GM18909 (cell line): ENCODE measurements at regions not wholly inside any gene's neighbourhood (a gene's known extent, or its start where the extent isn't known, plus 50 kb on each side); places are given as distances from the start of the nearest gene placed in this dataset.
"Not testable (repeated sequence)": the region's sequence is repeated elsewhere in the genome, so short reads cannot be mapped to it uniquely, and the experiment has no call there.

Experiments
- ATAC-seq: cut with Tn5 transposase; IDR thresholded peaks from one replicate; pipeline ENCODE4 v1.9.1; 2021; ENCODE audit warnings: mild to moderate bottlenecking; ENCODE audit not compliant: unreplicated experiment, poor library complexity

DNA sequence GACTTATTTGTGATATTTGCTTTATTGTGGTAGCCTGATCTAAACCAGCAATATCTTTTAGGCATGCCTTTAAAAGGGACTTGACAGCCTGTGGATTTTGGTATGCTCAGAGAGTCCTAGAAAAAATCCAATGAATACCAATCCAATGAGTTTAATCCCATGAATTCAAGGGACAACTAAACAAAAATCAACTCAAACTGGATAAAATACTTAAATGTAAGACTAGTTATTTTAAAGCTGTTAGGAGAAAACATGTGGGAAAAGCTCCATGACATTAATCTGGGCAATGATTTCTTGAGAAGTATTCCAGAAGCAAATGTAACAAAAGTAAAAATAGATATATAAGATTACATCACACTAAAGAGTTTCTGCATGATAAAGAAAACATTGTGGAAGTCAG is 711.5 kb upstream of the PITX2 start:
- no peak for ATAC-seq

DNA sequence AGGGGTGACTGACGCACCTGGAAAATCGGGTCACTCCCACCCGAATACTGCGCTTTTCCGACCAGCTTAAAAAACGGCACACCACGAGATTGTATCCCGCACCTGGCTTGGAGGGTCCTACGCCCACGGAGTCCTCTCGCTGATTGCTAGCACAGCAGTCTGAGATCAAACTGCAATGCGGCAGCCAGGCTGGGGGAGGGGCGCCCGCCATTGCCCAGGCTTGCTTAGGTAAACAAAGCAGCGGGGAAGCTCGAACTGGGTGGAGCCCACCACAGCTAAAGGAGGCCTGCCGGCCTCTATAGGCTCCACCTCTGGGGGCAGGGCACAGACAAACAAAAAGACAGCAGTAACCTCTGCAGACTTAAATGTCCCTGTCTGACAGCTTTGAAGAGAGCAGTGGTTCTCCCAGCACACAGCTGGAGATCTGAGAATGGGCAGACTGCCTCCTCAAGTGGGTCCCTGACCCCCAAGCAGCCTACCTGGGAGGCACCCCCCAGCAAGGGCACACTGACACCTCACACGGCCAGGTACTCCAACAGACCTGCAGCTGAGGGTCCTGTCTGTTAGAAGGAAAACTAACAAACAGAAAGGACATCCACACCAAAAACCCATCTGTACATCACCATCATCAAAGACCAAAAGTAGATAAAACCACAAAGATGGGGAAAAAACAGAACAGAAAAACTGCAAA is 714.5 kb upstream of the PITX2 start:
- ATAC-seq, result not testable (repeated sequence)

DNA sequence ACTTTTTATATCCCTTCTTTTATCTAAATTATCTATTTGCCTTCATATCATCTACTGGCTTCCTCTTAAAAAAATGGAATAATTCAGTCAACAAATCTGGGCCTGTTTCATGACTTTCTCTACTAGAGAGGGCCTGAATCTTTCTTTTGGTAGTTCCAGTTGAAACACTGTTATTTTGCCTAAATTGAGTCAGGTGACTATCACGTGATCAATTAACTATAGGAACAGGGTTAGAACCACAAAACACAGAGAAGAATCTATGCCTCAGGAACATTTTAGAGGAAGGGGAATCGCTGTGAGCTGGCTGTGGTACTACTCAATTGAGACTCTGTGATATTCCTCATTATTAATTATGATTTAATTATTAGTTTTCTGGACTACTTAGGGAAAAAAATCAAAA is 736.7 kb upstream of the PITX2 start:
- ATAC-seq, result no peak

DNA sequence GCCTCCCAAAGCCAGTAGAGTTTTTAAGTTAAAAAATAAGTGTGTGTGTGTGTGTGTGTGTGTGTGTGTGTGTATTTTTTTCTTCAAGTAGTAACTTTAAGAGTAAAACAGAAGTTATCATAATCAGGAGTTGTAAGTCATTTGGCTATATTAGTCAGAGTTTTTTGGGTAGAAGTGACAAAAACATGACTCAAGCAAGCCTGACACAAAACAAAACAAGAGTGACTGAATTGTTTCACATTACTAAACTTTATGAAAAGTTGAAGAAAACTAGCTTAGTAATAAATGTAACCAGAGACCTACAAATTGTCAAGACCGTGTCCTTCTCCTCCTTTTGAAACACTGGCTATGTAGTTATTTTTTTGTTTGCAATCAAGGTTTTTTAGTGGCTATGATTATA is 738.0 kb upstream of the PITX2 start:
- ATAC-seq, result no peak

DNA sequence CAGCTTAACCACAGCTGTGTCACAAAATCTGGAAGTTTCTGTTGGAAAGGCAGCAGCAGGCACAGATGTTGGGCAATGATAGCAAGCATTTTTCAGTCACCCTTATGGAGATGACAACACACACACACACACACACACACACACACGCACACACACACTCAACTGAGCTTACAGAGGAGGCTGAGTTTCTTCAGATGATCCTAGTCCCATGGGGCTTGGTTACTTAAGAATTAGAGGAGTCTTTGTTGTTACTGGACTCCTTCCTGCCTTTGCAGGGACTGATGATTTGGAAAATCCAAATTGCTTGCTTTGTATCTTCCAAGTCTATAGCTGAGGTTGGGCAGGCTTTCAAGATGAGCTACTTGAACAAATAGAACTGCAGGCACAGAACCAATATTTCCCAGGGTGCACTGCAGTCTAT is 740.1 kb upstream of the PITX2 start:
- ATAC-seq, result no peak

DNA sequence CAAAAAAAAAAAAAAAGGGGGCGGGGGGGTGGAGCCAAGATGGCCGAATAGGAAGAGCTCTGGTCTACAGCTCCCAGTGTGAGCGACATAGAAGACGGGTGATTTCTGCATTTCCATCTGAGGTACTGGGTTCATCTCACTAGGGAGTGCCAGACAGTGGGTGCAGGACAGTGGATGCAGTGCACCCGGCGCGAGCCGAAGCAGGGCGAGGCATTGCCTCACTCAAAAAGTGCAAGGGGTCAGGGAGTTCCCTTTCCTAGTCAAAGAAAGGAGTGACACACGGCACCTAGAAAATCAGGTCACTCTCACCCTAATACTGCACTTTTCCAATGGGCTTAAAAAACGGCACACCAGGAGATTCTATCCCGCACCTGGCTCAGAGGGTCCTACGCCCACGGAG is 755.0 kb upstream of the PITX2 start:
- ATAC-seq, result not testable (repeated sequence)

DNA sequence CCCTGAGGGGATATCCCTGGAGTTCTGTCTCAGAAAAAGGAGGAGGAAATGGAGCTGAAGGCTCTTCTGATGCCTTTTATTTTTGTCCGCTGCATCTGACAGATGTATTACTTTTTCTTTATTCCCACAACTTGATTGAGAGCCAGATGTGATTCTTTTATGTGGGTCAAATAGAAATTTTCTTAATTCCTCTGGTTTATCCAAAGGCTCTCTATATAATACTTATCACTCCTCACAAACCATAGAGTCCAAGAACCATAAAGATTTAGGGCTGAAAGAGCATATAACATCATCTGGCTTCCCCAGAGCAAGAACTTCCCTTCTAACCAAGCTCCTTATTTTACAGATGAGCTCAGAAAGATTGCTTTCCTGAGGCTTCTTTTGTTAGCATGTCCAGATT is 756.7 kb upstream of the FAM241A start:
- no peak for ATAC-seq

DNA sequence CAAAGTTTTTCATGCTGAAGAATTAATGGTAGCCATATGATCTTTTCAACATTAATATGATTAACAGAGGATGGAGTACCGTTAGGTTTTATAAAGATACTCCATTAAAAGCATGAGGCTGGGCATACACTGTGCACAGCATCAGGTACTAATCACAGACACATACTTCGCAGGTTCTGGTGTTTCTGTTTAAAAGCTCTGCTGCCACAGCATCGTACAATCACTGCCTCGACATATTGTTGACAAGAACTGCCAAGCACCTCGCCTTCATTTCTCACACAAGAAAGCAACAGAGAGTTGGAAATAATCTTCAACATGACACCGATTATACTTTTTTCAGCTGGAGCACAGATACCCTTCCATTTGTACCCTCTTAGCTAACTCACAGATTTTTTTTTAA is 753.4 kb upstream of the FAM241A start:
- no peak for ATAC-seq

DNA sequence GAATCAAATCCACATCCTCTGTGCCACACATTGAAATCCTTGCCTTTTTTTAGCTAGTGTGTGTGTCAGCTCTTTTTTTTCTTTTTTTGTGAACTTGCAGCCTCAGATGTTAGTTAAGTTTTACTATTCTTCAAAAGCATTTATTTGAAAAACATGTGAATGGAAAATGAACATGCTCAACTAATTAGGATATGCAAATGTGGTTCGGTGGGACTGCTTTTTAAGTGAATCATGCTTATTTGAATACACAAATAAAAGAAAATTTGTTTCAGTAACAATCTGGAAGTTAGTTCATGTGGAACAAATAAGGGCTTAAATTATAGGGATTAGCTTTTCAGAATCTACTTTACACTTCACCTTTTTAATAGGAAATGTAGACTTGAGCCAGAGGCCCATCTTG is 751.5 kb upstream of the FAM241A start:
- no peak for ATAC-seq

DNA sequence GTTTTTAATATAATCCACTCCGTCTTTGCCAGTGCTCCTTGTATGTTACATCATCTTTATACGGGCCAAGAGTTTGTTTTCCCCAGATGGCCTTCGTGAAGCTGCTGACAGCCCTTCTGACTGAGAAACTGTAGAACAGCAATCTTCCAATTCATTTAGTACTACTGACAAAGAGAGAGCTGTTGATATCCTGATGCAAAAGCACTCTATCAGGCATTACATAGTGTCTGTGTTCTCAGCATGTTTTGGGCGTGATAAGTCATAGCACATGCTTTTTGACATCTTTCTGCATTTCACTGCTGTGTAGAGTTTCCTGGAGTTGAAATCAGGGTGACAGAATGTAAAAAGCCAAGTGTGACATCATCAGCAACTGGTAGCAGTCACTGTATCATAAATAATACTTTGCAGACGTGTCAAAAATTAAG is 746.3 kb upstream of the FAM241A start:
- no peak for ATAC-seq

DNA sequence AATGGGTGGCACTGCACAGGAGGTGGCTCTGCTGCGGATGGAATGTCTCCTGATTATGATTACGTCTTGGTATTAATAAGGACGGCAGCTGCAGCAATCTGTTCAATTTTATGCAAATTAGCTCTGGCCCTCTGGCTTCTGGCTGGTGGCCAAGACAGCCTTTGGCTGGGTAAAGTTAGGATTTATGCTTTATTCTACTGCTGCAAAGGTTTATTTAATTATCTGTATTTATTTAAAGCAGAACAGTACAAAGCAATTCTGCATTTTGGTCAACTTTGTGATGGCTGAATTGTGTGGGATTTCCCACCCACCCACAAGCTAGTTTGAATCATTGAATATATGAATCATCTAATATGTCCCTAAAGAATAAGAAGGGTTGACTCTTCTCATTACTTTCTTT is 745.6 kb upstream of the FAM241A start:
- no peak for ATAC-seq

DNA sequence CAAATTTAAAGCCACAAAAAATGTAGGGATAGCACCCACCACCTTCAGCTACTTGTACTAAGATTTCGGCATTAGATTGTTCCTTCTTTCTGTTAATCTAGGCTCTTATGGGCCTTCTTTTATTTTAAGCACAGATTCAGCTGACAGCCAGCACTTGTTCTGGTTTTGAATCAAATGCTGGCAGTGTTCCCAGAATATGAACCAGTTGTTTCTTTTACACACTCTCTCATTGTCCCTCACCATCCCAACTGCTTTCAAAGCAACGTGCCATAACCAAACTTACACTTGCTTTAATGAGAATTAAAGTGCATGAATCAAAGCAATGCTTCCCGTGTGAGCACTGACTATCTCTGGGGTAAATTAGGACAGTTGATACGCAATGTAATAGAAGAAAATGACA is 744.5 kb upstream of the FAM241A start:
- no peak for ATAC-seq

DNA sequence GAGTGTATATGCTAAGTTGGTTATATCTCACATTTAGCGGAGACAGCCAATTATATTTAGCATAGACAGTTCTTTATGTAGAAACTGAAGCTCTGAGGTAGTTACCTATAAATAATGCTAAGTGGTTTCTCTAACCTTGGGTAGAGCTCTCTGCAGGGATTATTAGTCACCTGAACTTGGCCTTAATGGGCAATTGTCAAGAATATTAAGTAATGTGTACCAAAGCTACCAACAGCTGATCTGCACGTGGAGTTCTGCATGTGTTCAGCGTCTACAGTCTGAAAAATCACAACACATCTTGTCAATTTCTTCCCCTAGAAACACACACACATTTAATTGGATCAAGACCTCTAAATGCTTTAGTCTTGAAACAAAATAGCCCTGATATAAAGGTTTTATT is 740.6 kb upstream of the FAM241A start:
- ATAC-seq, result no peak

DNA sequence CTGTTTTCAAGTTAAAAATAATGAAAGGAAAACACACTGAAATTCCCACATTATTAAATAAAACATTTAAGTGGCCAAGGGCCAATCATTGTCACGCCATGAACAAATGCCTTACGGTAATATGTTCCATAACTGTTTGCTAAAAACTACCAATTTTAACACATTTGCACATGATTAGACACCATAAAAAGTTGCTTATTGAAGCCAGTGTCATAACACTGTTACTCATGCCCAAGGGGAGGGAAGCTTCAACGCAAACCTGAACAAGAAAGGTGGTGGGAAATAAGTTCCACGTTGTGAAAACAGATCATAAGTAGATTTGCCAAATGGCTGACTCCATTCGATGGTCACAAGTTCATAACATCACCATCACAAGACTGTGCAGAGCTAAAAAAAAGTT is 739.3 kb upstream of the FAM241A start:
- ATAC-seq, result no peak

DNA sequence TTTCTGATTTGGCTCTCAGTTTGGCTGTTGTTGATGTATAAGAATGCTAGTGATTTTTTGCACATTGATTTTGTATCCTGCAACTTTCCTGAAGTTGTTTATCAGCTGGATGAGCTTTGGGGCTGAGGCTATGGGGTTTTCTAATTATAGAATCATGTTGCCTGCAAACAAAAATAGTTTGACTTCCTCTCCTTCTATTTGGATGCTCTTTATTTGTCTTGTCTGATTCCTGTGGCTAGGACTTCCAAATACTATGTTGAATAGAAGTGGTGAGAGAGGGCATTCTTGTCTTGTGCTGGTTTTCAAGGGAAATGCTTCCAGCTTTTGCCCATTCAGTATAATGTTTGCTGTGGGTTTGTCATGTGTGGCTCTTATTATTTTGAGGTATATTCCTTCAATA is 734.7 kb upstream of the FAM241A start:
- no peak for ATAC-seq

DNA sequence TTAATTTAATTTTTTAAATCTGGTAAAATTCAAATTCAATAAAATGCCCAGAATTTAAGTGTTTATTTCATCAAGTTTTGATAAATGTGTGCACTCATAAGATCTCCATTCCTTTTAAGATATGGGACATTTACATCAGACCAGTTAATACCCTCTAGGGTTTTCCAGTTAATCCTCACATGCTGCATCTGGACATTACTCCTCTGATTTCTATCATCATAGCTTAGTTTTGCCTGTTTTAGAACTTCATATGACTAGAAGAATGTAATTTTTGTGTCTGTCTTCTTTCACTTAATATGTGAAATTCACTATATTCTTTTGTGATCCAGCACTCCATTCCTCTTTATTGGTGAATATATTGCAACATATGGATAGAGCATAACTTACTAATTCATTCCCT is 727.7 kb upstream of the FAM241A start:
- ATAC-seq, result no peak

DNA sequence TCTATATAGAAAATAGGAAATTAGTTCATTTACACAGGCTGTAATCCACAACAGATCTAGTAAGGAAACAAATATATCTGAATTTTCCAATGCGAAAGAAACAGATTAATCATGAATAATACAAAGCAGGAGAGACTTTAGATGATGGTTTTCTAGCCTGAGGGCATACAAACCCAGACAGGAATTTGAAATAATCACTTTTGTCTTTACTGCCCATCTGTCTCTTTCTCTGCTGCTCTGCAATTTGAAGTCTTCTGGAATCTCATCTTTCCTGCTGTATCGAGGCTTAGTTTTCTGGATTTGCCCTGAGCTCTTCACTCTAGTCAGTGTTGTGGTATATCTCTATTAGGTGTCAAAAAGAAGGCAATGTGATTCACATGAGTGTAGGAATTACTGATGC is 711.8 kb upstream of the FAM241A start:
- ATAC-seq, result no peak

DNA sequence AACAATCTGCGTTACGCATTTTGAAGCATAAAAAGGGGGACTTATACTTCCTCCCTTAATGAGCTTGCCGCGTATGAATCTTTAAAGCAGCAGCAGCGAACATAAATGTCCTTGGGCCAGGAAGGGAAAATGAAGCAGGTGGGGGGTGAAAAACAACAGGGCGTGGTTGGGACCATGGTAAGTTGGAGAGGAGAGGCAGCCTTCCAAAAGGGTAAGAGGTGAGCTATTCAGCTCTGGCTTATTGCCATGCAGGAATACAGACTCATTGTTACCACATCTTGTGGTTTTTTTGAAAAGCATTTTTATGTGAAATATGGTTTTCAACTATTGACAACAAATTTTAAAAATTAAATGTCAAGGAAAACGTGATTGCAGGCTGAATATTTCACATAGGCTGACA is 710.7 kb upstream of the FAM241A start:
- no peak for ATAC-seq

DNA sequence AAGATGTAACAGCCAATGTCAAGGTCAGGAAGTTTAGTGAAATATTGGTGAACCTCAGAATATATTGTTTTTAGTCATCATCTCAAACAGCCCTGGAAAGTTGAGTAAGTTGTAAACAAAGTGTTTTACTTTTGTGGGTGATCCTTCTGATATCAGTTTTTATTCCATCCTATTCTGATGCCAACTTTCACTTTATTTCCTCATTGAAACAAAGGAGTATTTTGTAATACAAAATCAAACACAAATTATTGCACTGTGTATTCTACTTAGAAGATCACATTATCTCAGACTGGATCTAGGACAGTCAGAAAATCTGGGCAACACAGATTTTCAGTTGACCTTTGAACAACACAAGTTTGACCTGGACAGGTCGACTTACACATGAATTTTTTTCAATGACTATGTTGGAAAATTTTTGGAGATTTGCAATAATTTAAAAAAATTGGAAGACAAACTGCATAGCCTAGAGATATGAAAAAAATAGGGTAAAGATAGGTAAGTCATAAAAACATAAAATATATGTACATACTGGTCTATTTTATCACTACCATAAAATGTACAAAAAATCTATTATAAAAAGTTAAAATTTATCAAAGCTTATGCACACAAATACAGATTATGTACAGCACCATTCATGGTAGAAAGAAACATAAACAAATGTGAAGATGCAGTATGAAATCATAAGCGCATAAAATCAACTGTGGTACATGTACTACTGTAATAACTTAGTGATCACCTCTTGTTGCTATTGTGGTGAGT is 709.1 kb upstream of the FAM241A start:
- no peak for ATAC-seq

DNA sequence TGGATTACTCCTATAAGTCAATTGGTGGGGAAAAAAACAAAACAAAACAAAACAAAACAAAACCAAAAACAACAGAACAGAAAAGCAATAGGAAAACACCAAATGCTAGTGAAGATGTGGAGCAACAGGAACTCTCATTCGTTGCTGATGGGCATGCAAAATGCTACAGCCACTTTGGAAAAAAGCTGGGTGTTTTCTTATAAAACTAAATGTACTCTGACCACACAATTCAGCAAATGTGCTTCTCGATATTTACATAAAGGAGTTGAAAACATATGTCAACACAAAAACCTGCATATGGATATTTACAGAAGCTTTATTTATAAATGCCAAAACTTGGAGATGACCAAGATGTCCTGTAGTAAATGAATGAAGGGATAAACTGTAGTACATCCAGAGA is 703.6 kb upstream of the FAM241A start:
- no peak for ATAC-seq

DNA sequence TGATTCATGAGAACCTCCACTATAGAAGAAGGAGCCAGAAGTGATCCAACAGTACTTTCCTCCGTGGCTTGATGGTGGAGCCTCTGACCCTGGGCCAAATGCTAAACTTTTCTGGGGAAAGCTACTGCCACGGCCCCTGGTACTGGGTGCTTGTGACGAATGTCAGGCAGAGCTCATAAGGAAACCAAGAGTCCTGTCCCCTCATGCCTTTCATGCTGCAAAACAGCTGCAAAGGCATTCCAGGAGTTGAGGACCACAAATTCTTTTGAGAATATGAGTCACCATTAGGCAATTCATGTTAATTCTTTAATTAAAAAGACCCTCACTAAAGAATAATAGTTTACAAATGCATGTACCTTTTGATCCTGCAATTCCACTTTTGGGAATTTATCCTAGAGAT is 700.4 kb upstream of the FAM241A start:
- ATAC-seq, result not testable (repeated sequence)

DNA sequence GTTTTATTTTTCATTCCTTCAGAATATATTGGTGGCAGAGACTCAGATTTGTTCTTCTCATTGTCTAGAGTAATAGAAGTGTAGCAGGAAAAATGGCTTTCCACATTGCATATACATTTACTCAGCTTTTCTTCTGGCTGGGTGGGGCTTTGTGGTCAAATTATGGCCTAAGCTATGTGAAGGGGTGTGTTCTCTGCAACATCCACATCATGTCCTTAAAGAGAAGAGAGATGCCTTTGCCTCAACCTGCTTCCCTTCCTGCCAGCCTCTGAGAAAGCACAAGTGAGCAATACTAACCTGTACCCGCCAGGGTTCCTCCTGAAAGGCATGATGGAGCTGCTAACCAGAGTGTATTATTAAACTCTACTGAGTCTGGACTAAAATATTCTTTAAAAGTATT is 695.6 kb upstream of the FAM241A start:
- no peak for ATAC-seq
